Liver (tissue), 8 donors: ENCODE measurements at regions not wholly inside any gene's neighbourhood (a gene's known extent, or its start where the extent isn't known, plus 50 kb on each side); places are given as distances from the start of the nearest gene placed in this dataset.

ENCODE experiments used
- DNase-seq: peaks from one replicate; pipeline ENCODE4 v3.0.0-alpha.2; 2017; ENCODE audit warnings: low spot score
- H3K27ac ChIP-seq, 2 donors: one replicate each; pipeline ENCODE4 v1.7.0; 2013; ENCODE audit warnings: inconsistent platforms in 2 of 2, low read length in 2 of 2, control low read depth in 1 of 2, low read depth in 1 of 2, mild to moderate bottlenecking in 1 of 2
- H3K27me3 ChIP-seq, 4 donors: one replicate each; pipeline versions ENCODE4 v1.6.1 to v1.7.0; 2013; ENCODE audit warnings: low read length in 3 of 4, inconsistent platforms in 1 of 4, mild to moderate bottlenecking in 1 of 4, moderate library complexity in 1 of 4; ENCODE audit not compliant: control insufficient read depth in 4 of 4, insufficient read depth in 4 of 4
- H3K36me3 ChIP-seq, 4 donors: one replicate each; pipeline versions ENCODE4 v1.6.1 to v1.7.0; 2013; ENCODE audit warnings: low read length in 3 of 4, mild to moderate bottlenecking in 3 of 4, low read depth in 1 of 4, moderate library complexity in 1 of 4; ENCODE audit not compliant: control insufficient read depth in 4 of 4, insufficient read depth in 3 of 4
- H3K4me1 ChIP-seq, 4 donors: one replicate each; pipeline versions ENCODE4 v1.6.1 to v1.7.0; 2013; ENCODE audit warnings: low read length in 3 of 4, mild to moderate bottlenecking in 3 of 4, moderate library complexity in 1 of 4; ENCODE audit not compliant: control insufficient read depth in 4 of 4, insufficient read depth in 4 of 4
- H3K4me3 ChIP-seq, 3 donors: one replicate each; pipeline versions ENCODE4 v1.6.1 to v1.7.0; 2013; ENCODE audit warnings: low read length in 3 of 3, control low read depth in 1 of 3, low read depth in 1 of 3, mild to moderate bottlenecking in 1 of 3
- H3K9ac ChIP-seq, 2 donors: one replicate each; pipeline ENCODE4 v1.7.0; 2013; ENCODE audit warnings: low read length in 2 of 2, mild to moderate bottlenecking in 2 of 2, moderate library complexity in 2 of 2, control low read depth in 1 of 2, low read depth in 1 of 2
- H3K9me3 ChIP-seq, 4 donors: one replicate each; pipeline versions ENCODE4 v1.6.1 to v1.7.0; 2013; ENCODE audit warnings: low read length in 3 of 4; ENCODE audit not compliant: control insufficient read depth in 4 of 4
- EGR1 ChIP-seq, 2 donors: IDR thresholded peaks; 2 replicates each; pipeline ENCODE4 v1.6.1; 2016 to 2018; ENCODE audit warnings: antibody characterized with exemption in 2 of 2, low read depth in 2 of 2
- FOXA1 ChIP-seq: IDR thresholded peaks from 2 replicates; pipeline ENCODE4 v1.6.1; 2016; ENCODE audit warnings: antibody characterized with exemption
- FOXA2 ChIP-seq: IDR thresholded peaks from 2 replicates; pipeline ENCODE4 v1.6.1; 2016; ENCODE audit warnings: antibody characterized with exemption
- GABPA ChIP-seq, 2 donors: IDR thresholded peaks in 1 of 2; conservative IDR thresholded peaks in 1 of 2; 2 replicates each; pipeline ENCODE4 v1.6.1; 2016; ENCODE audit warnings: antibody characterized with exemption in 2 of 2, mild to moderate bottlenecking in 1 of 2, moderate library complexity in 1 of 2
- HNF4A ChIP-seq, 2 donors: conservative IDR thresholded peaks; 2 replicates each; pipeline ENCODE4 v1.6.1; 2016; ENCODE audit warnings: antibody characterized with exemption in 2 of 2, mild to moderate bottlenecking in 2 of 2
- HNF4G ChIP-seq: IDR thresholded peaks from 2 replicates; pipeline ENCODE4 v1.6.1; 2016; ENCODE audit warnings: antibody characterized with exemption
- JUND ChIP-seq, 2 donors: IDR thresholded peaks; 2 replicates each; pipeline ENCODE4 v1.6.1; 2016; ENCODE audit warnings: antibody characterized with exemption in 2 of 2
- MAX ChIP-seq: IDR thresholded peaks from 2 replicates; pipeline ENCODE4 v1.6.1; 2016; ENCODE audit warnings: antibody characterized with exemption
- NR2F2 ChIP-seq: IDR thresholded peaks from 2 replicates; pipeline ENCODE4 v1.6.1; 2016; ENCODE audit warnings: antibody characterized with exemption
- REST ChIP-seq: IDR thresholded peaks from 2 replicates; pipeline ENCODE4 v1.6.1; 2016; ENCODE audit warnings: antibody characterized with exemption, mild to moderate bottlenecking
- RXRA ChIP-seq, 2 donors: IDR thresholded peaks; 2 replicates each; pipeline ENCODE4 v1.6.1; 2017 to 2018; ENCODE audit warnings: antibody characterized with exemption in 2 of 2, mild to moderate bottlenecking in 1 of 2
- SP1 ChIP-seq: IDR thresholded peaks from 2 replicates; pipeline ENCODE4 v1.6.1; 2018; ENCODE audit warnings: antibody characterized with exemption, mild to moderate bottlenecking
- TAF1 ChIP-seq: conservative IDR thresholded peaks from 2 replicates; pipeline ENCODE4 v1.6.1; 2016; ENCODE audit warnings: antibody characterized with exemption, mild to moderate bottlenecking
- YY1 ChIP-seq: IDR thresholded peaks from 2 replicates; pipeline ENCODE4 v1.6.1; 2016; ENCODE audit warnings: antibody characterized with exemption, mild to moderate bottlenecking
- ZBTB33 ChIP-seq: IDR thresholded peaks from 2 replicates; pipeline ENCODE4 v1.6.1; 2016; ENCODE audit warnings: antibody characterized with exemption
- whole genome bisulfite sequencing: extraction: QIAGEN DNeasy Blood & Tissue Kit; methylation state at CpG from one replicate; pipeline ENCODE4 v1.1.7; 2013; 5-methylcytosine and 5-hydroxymethylcytosine counted together
- TF ChIP-seq, protein P1 (sequence below): fragments of 150-350 bp; IDR thresholded peaks from 2 replicates; pipeline ENCODE4 v1.5.1; 2017; ENCODE audit warnings: improper control_type of control experiment, low read depth, low read length; ENCODE audit not compliant: missing input control
- donor health status: healthy.
- donor health status: healthy.
- donor health status: healthy.
- donor health status: healthy.
- donor health status: healthy.

- WGBS = 79% methylated on average over 9 of the region's 9 CpGs
- no peak for TF ChIP-seq HNF4A (conservative IDR thresholded peaks at IDR 0.05)
Observed at GRCh38 chrX:25076941-25077500, 61.3 kb upstream of the ARX start.

DNA sequence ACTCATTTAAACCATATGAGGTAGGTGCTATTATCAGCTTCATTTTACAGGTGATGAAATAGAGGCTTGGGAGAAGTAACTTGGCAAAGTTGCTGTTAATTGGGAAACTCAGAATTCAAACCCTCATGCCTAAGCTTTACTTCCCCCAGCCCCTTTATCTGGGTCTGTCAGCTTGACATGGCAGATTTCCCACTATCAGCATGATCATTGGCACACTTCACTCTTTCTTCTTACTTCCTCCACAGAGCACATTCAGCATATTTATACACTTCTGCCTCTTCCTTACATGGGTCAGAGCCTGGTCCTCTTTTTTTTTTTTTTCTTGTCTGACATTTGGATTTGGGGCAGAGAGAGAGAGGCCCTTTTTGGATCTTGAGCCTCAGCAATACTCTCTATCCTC, 56.5 kb upstream of the ARX start:
- no peak overlapping the region for H3K4me3 ChIP-seq
- no peak for DNase-seq
- no peaks in the 10 kb centered on the region for H3K27me3 ChIP-seq
- no peak overlapping the region for H3K9ac ChIP-seq
- peaks cover 0 to 3% (median 0%) of the 10 kb centered on the region in 4 donors for H3K4me1 ChIP-seq
- no peaks in the 10 kb centered on the region for H3K36me3 ChIP-seq
- TF ChIP-seq YY1 (no peak), HNF4G (no peak), GABPA (IDR thresholded peaks at IDR 0.05 in 1 of 2, conservative IDR thresholded peaks at IDR 0.05 in 1 of 2) (no peak), HNF4A (conservative IDR thresholded peaks at IDR 0.05) (no peak), FOXA2 (no peak), RXRA (IDR thresholded peaks at IDR 0.05) (no peak), MAX (no peak), NR2F2 (no peak), FOXA1 (no peak), REST (no peak), SP1 (no peak), TAF1 (no peak), JUND (IDR thresholded peaks at IDR 0.05) (no peak), EGR1 (IDR thresholded peaks at IDR 0.05; ENCODE audit: low read depth in 2 of 2) (no peak), ZBTB33 (no peak)
- TF ChIP-seq, protein P1, sequence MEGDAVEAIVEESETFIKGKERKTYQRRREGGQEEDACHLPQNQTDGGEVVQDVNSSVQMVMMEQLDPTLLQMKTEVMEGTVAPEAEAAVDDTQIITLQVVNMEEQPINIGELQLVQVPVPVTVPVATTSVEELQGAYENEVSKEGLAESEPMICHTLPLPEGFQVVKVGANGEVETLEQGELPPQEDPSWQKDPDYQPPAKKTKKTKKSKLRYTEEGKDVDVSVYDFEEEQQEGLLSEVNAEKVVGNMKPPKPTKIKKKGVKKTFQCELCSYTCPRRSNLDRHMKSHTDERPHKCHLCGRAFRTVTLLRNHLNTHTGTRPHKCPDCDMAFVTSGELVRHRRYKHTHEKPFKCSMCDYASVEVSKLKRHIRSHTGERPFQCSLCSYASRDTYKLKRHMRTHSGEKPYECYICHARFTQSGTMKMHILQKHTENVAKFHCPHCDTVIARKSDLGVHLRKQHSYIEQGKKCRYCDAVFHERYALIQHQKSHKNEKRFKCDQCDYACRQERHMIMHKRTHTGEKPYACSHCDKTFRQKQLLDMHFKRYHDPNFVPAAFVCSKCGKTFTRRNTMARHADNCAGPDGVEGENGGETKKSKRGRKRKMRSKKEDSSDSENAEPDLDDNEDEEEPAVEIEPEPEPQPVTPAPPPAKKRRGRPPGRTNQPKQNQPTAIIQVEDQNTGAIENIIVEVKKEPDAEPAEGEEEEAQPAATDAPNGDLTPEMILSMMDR = no peak
- peaks cover 0 to 6% (median 0%) of the 10 kb centered on the region in 4 donors for H3K9me3 ChIP-seq
- no peak overlapping the region for H3K27ac ChIP-seq

More at GRCh38 chrX:25076941-25077500, 61.3 kb upstream of the ARX start:
- no peaks in the 10 kb centered on the region for H3K9me3 ChIP-seq
- no peak overlapping the region for H3K4me3 ChIP-seq
- DNase-seq = no peak
- no peak overlapping the region for H3K27ac ChIP-seq
- H3K9ac ChIP-seq = no peak overlapping the region
- no peaks in the 10 kb centered on the region for H3K27me3 ChIP-seq
- H3K36me3 ChIP-seq = no peaks in the 10 kb centered on the region
- H3K4me1 ChIP-seq = no peaks in the 10 kb centered on the region
